Effector memory CD8-positive, alpha-beta T cell (primary cell): ENCODE measurements at regions not wholly inside any gene's neighbourhood (a gene's known extent, or its start where the extent isn't known, plus 50 kb on each side); places are given as distances from the start of the nearest gene placed in this dataset.
"Not testable (repeated sequence)": the region's sequence is repeated elsewhere in the genome, so short reads cannot be mapped to it uniquely, and the experiment has no call there.

Experiments
- ATAC-seq: fragments of 150-1000 bp; cut with Tn5 transposase; replicated peaks from 2 replicates; pipeline ENCODE4 v1.10.0; 2021; ENCODE audit warnings: mild to moderate bottlenecking, moderate library complexity
- DNase-seq, 3 experiments: peaks; one replicate each; pipeline ENCODE4 v3.0.0; 2021
- H3K27ac Mint-ChIP-seq, 2 donors: one replicate each; pipeline ENCODE4 v1.8.0; 2022; ENCODE audit warnings: mild to moderate bottlenecking in 2 of 2, mixed read lengths in 2 of 2, moderate library complexity in 2 of 2
- H3K27me3 Mint-ChIP-seq, 2 donors: one replicate each; pipeline ENCODE4 v1.8.0; 2022; ENCODE audit warnings: mixed read lengths in 2 of 2
- H3K36me3 Mint-ChIP-seq: one replicate; pipeline ENCODE4 v1.8.0; 2022; ENCODE audit warnings: mild to moderate bottlenecking, moderate library complexity, mixed read lengths; ENCODE audit not compliant: insufficient read depth
- H3K4me1 Mint-ChIP-seq, 2 donors: one replicate each; pipeline ENCODE4 v1.8.0; 2022; ENCODE audit warnings: low read depth in 2 of 2, mixed read lengths in 2 of 2
- H3K4me3 Mint-ChIP-seq, 2 donors: one replicate each; pipeline ENCODE4 v1.8.0; 2022; ENCODE audit warnings: mild to moderate bottlenecking in 2 of 2, mixed read lengths in 2 of 2, moderate library complexity in 2 of 2
- H3K9me3 Mint-ChIP-seq, 2 donors: one replicate each; pipeline ENCODE4 v1.8.0; 2022; ENCODE audit warnings: mixed read lengths in 2 of 2

DNA sequence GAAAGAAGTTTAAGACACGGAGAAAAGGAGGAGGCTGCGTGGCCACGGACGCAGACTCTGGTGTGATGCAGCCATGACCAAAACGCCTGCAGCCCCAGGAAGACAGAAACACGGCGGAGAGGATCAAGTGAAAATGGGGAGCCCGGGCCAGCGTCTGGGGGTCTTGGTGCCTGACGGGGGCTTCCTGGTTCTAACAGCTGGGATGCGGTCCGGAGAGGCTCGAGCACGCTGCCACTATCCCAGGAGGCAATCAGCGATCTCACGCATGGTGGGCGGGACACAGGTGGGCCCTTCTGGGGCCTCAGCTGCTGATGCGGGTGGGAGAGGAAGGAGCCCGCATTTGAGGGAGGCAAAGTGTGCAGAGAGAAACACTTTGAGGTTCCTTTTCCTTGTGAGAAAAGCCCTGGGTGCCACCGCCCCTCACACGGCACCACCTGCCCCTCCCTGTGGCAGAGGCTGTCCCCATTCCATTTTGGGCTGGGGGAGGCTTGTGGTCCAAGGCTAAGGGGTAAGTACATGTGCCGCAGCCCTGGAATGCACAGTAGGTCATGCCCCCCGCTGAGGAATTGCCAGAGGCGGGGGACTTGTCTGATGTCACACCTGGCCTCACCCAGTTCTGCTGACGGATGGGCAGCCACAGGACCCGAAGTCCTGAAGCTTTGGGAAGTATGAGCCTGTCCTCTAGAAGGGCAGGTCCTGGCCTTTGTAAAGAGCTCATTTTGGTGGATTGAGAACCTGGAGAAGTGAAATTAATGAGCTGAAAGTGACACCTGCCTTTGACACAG, 121.7 kb upstream of the ZNF469 start:
- Mint-ChIP-seq H3K27me3 (peaks cover 25 to 27% of the 10 kb centered on the region in 2 donors), H3K4me1 (peaks cover 15 to 19% of the 10 kb centered on the region in 2 donors), H3K36me3 (peaks cover 14% of the 10 kb centered on the region)
- H3K4me3 Mint-ChIP-seq, H3K27ac Mint-ChIP-seq, DNase-seq, ATAC-seq, H3K9me3 Mint-ChIP-seq: not testable (repeated sequence)

DNA sequence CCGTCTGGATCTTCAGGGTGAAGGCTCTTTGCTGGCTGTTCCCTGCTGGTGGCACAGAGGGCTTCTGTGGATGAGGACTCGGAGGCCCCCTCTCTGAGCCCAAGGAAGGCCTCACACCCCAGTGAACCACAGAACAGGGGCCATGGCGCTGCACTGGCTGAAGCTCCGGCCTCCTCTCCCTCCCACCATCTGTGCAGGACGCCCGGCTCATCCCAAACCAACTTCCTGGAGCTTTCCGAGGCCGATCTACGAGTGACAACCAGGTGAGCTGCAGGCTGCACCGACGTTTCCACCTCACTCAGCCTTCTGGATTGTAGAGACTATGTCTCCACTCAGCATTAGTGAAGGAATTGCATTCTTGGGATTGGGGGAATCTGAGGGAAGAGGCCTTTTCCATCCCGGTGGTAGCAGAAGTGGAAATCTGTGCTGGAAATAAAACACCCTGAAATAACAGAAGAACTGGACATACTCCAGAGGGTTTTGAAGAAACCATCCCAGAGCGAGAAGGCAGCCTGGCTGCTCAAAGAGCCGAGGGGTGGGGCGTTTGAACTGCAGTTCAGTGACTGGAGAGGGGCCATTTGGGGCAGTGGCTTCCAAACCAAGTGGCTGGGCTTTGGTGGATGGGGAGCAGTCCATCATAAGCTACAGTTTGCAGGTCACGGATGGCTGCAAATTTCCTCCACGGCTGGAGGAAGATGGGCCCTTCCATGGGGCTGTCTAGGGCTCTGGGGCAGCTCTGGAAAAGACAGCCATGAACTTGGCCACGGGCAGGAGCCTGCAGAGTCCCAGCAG, 120.7 kb upstream of the ZNF469 start:
- H3K36me3 Mint-ChIP-seq, result peaks cover 14% of the 10 kb centered on the region
- H3K27ac Mint-ChIP-seq, DNase-seq, H3K4me3 Mint-ChIP-seq, H3K9me3 Mint-ChIP-seq, ATAC-seq: not testable (repeated sequence)
- H3K27me3 Mint-ChIP-seq, result peaks cover 22% of the 10 kb centered on the region in 2 donors
- peaks cover 17 to 22% of the 10 kb centered on the region in 2 donors for H3K4me1 Mint-ChIP-seq

GRCh38 chr16:88262858-88263563, 119.7 kb upstream of the ZNF469 start:
- Mint-ChIP-seq H3K27ac (peak overlapping the region in 1 of 2 donors; percentile 26), H3K36me3 (peaks cover 14% of the 10 kb centered on the region), H3K27me3 (peaks cover 12% of the 10 kb centered on the region in 2 donors), H3K4me1 (peaks cover 17 to 22% of the 10 kb centered on the region in 2 donors)
- not testable (repeated sequence) for H3K4me3 Mint-ChIP-seq, DNase-seq, ATAC-seq, H3K9me3 Mint-ChIP-seq

GRCh38 chr16:88263681-88264287, 119.0 kb upstream of the ZNF469 start:
- ATAC-seq, result not testable (repeated sequence)
- H3K27me3 Mint-ChIP-seq, result peaks cover 10 to 11% of the 10 kb centered on the region in 2 donors

GRCh38 chr16:88264641-88265285, 118.0 kb upstream of the ZNF469 start:
- H3K36me3 Mint-ChIP-seq, result peaks cover 14% of the 10 kb centered on the region
- peak; percentile 64 to 77 (median 70) for DNase-seq
- H3K4me1 Mint-ChIP-seq, result peaks cover 17 to 20% of the 10 kb centered on the region in 2 donors
- peak overlapping the region; percentile 70 to 71 for H3K4me3 Mint-ChIP-seq
- ATAC-seq, result peak; percentile 74
- H3K27me3 Mint-ChIP-seq, result peaks cover 11 to 20% of the 10 kb centered on the region in 2 donors
- H3K9me3 Mint-ChIP-seq, result no peaks in the 10 kb centered on the region
- peak overlapping the region; percentile 86 to 88 for H3K27ac Mint-ChIP-seq

More at GRCh38 chr16:88263681-88264287, 119.0 kb upstream of the ZNF469 start:
- H3K9me3 Mint-ChIP-seq, DNase-seq: not testable (repeated sequence)
- H3K4me1 Mint-ChIP-seq, result peaks cover 17 to 22% of the 10 kb centered on the region in 2 donors
- peaks cover 14% of the 10 kb centered on the region for H3K36me3 Mint-ChIP-seq
- peak overlapping the region; percentile 86 to 88 for H3K27ac Mint-ChIP-seq
- peak overlapping the region in 1 of 2 donors; percentile 71 for H3K4me3 Mint-ChIP-seq

GRCh38 chr16:88265286-88265938, 117.3 kb upstream of the ZNF469 start:
- H3K36me3 Mint-ChIP-seq, result peaks cover 14% of the 10 kb centered on the region
- peaks cover 9 to 19% of the 10 kb centered on the region in 2 donors for H3K27me3 Mint-ChIP-seq
- H3K9me3 Mint-ChIP-seq, result not testable (repeated sequence)
- peak; percentile 65 to 74 (median 73) for DNase-seq
- H3K4me3 Mint-ChIP-seq, result peak overlapping the region; percentile 70 to 71
- H3K27ac Mint-ChIP-seq, result peak overlapping the region; percentile 86 to 88
- ATAC-seq, result peak; percentile 80
- H3K4me1 Mint-ChIP-seq, result peaks cover 17 to 20% of the 10 kb centered on the region in 2 donors

DNA sequence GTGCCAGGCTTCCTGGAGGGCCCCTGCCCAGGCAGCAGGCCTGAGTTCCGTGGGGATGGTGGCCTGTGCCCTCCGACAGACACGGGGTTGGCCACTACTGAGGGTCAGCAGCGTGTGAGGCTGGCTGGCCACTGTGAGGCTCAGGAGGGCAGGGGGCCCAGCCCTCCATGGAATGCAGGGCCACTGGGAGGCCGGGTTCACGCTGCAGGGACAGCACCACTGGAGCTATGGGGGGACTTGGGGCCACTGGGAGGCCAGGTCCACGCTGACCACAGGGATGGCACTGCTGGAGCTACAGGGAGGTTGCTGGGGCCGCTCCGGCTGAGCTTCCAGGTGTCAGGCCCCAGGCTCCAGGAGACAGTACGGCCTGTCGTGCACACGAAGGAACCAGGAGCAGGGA, 116.7 kb upstream of the ZNF469 start:
- peaks cover 7 to 19% of the 10 kb centered on the region in 2 donors for H3K27me3 Mint-ChIP-seq
- H3K9me3 Mint-ChIP-seq, DNase-seq, ATAC-seq: not testable (repeated sequence)
- H3K27ac Mint-ChIP-seq, result peak overlapping the region; percentile 86 to 88
- H3K4me1 Mint-ChIP-seq, result peaks cover 17 to 18% of the 10 kb centered on the region in 2 donors
- H3K36me3 Mint-ChIP-seq, result peaks cover 14% of the 10 kb centered on the region
- H3K4me3 Mint-ChIP-seq, result peak overlapping the region; percentile 70 to 71

DNA sequence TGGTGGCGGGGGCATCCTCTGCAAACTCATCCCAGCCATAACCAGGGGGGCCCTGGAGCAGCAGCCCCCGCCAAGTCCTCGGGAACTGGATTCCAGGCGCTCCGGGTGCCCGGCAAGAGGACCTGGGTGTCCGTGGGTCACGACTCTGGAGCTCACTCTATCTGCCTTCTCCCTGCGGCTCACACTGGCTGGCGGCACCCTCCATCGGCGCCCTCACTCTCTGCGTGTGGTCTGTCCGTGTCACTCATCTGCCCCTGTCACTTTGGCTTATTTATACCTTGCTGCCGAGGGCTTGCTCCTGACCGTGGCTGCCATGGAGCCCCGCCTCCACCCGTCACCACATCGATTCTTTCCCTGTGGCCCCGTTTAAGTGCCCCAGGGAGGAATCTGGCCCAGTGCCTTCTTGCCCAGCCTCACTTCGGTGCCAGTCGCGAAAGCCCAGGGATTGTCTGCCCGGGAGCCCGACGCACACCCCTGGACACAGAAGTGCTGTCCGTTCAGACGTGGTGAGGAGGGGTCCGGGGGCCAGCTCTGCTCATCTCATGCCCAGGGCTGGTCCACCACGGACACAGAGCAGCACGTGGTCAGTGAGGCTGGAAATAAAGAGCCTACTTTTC, 115.7 kb upstream of the ZNF469 start:
- Mint-ChIP-seq H3K4me3 (peak overlapping the region in 1 of 2 donors; percentile 17), H3K27me3 (peaks cover 4 to 28% of the 10 kb centered on the region in 2 donors), H3K36me3 (peaks cover 14% of the 10 kb centered on the region), H3K4me1 (peaks cover 17 to 18% of the 10 kb centered on the region in 2 donors)
- DNase-seq, H3K9me3 Mint-ChIP-seq, H3K27ac Mint-ChIP-seq, ATAC-seq: not testable (repeated sequence)

DNA sequence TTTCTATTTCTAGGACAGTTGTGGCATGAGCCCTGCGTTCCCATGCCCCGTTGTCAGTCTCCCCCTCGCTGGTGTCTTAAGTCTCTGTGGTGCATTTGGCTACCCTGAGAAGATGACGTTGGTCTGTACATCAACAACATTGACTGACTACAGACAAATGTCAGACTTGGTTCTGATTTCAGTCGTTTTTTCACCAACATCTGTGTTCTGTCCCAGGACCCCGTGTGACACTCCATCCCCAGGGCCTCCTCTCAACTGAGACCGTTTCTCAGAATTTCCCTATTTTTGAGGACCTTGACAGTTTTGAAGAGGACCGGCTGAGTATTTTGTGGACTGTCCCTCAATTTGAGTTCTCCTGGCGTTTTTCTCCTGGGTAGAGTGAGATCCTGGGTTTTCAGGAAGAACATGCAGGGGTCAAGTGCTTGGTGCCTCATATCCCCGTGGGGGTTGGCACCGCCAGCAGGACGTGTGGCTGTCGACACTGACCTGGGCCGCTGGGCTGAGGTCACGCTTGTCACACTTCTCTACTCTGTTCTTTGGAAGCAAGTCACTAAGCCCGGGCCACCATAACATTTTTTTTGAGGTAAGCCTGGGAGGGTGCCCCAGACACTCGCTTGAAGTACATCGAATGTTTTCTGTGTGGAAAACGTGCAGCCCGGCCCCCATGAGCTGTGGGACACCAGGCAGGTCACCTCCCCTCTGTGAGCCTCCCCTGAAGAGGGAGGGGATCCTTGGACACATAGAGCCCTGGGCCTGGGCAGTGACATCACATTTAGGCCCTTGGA, 114.4 kb upstream of the ZNF469 start:
- H3K4me3 Mint-ChIP-seq, ATAC-seq, H3K27ac Mint-ChIP-seq, DNase-seq, H3K9me3 Mint-ChIP-seq: not testable (repeated sequence)
- H3K4me1 Mint-ChIP-seq, result peaks cover 17% of the 10 kb centered on the region in 2 donors
- H3K36me3 Mint-ChIP-seq, result peaks cover 14% of the 10 kb centered on the region
- peaks cover 9 to 37% of the 10 kb centered on the region in 2 donors for H3K27me3 Mint-ChIP-seq

GRCh38 chr16:88270171-88270790, 112.5 kb upstream of the ZNF469 start:
- not testable (repeated sequence) for DNase-seq, H3K4me3 Mint-ChIP-seq, H3K9me3 Mint-ChIP-seq, H3K36me3 Mint-ChIP-seq, ATAC-seq
- Mint-ChIP-seq H3K27me3 (peaks cover 9 to 37% of the 10 kb centered on the region in 2 donors), H3K4me1 (peaks cover 9 to 11% of the 10 kb centered on the region in 2 donors), H3K27ac (peak overlapping the region in 1 of 2 donors; percentile 31)

GRCh38 chr16:88271296-88271695, 111.5 kb upstream of the ZNF469 start:
- not testable (repeated sequence) for H3K4me1 Mint-ChIP-seq, H3K4me3 Mint-ChIP-seq, H3K36me3 Mint-ChIP-seq, ATAC-seq, H3K9me3 Mint-ChIP-seq, DNase-seq
- Mint-ChIP-seq H3K27ac (peak overlapping the region in 1 of 2 donors; percentile 31), H3K27me3 (peaks cover 9 to 37% of the 10 kb centered on the region in 2 donors)
